ENCODE measurements at regions not wholly inside any gene's neighbourhood (a gene's known extent, or its start where the extent isn't known, plus 50 kb on each side); places are given as distances from the start of the nearest gene placed in this dataset.
A peak's percentile ranks its signal among the peaks of the same experiment; 100 is the strongest.
"Not testable (repeated sequence)": the region's sequence is repeated elsewhere in the genome, so short reads cannot be mapped to it uniquely, and the experiment has no call there.

DNA sequence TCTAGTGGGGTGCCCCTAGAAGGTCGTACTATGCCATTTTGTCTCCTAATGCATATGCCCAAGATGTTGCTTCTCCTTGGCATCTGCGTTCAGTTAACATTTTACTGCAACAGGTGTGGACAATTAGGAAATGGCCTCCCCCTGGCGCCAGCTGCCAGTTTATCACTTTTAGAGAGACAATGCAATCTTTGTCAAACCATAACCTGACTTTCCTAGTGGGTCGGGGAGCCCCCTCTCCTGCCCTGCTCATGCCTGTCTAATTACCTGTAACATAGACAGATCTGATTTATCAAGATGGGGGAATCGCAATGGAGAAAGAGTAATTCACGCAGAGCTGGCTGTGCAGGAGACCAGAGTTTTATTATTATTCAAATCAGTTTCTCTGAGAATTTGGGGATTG lies 353.7 kb upstream of the SGO1 start:
- no peak for DNase-seq

DNA sequence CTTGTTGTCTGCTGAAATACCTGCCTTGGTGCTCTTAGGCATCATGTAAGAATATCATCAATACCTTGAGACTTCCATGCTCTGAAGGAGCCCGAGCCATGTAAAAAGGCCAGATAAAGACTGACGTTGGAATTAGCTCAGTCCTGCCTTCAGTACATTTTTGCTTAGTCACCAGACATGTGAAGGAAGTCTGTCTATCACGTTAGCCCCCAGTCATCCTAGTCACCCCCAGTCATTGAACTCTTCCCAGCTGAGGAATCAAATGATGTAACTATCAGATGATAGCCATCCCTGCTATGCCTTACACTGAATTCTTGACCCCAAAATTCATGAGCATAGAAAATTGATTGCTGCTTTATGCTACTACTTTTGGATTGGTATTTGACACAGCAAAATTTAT lies 351.2 kb upstream of the SGO1 start:
- DNase-seq = no peak

DNA sequence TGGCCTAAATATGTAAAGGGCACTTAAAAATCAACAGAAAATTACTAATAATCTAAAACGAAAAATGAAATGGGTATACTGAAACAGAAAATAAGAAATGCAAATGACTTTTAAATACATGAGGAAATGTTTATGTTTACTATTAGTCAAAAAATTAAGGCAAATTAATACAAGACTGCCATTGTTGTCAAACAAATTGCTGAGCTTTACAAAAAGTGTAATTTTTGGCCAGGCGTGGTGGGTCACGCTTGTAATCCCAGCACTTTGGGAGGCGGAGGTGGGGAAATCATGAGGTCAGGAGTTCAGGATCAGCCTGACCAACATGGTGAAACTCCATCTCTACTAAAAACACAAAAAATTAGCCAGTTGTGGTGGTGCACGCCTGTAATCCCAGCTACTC lies 343.9 kb upstream of the SGO1 start:
- DNase-seq = no peak

DNA sequence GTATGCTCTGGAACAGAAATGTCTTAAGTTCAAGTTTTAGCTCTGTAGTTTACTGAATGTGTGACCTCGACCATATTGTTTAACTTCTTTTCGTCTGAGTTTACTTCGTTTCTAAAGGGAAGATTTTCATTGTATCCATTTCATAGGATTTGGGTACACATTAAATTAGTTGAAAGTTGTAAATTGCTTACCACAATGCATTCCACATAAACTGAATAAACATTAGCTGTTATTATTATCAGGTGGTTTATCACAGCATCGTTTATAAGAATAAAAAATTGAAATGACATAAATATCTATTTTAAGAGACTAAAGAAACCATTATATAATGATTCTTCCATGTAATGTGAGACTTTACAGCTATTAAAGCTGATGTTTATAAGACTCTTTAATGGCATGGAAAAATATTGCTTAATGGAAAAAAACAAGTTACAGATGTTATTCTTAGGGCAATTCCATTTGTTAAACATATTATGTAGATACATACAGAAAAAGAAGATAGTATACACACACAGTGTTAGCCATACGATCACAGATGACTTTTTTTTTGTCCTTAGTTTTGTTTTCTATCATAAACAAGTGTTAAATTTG lies 342.3 kb upstream of the SGO1 start:
- no peak for DNase-seq

DNA sequence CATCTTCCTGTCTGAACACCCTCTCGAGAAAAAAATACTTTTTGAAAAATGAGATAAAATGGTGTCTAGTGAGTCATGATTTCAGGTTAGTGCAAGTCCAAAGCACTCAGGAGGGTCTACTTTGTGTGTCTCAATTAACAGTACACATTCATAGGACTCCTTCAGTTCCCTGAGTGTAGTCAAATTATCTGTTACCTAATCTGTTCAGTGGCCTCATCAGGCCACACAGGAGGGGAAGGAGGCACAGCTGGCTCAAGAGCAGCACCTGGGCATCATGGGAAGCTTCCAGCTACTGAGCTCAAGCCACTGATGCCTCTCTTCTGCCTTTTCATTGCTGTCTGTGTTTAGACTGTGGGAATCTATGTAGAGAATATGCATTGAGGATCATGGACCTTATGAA lies 341.4 kb upstream of the SGO1 start:
- no peak for DNase-seq

DNA sequence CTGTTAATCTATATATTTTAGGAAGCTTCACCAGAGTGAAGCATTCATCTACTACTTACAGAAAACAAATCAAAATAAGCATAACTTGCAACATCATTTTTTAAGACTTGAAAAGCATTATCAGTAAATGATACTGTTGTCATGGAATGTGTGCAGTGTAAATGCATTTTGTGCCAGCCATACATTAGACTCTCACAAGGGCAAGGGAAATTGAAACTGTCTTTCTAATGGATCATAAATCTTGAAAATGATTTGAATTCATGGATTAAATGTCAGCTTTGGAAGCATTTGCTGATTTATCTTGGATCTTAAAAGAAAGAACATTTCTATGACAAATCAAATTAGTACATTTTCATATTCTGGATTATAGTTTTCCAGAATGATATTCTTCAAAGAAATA lies 338.3 kb upstream of the SGO1 start:
- DNase-seq = no peak

DNA sequence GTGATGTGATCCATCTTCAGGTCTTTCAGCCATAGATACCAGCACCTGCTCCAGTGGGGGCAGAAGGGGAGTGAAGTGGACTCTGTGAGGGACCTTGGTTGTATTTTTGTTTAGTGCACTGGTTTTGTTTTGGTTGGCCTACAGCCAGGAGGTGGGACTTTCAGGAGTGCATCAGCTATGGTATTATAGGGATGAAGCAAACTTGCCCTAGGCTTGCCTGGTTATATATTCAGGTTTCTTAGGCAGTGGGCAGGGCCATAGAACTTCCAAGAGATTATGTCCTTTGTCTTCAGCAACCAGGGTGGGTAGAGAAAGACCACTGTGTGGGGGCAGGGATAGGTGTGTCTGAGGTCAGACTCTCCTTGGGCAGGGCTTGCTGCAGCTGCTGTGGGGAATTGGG lies 337.3 kb upstream of the SGO1 start:
- DNase-seq = no peak

DNA sequence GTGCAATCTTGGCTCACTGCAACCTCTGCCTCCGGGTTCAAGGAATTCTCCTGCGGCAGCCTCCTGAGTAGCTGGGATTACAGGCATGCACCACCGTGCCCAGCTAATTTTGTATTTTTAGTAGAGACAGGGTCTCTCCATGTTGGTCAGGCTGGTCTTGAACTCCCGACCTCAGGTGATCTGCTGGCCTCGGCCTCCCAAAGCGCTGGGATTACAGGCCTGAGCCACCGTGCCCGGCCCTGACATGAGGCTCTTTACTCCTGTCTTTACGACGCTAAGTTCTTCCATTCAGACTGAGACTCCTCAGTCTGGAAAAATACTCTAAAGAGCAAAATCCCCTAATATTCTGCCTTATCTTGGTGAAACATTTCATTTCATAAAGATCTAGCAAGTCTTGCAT lies 331.3 kb upstream of the SGO1 start:
- DNase-seq = not testable (repeated sequence)

DNA sequence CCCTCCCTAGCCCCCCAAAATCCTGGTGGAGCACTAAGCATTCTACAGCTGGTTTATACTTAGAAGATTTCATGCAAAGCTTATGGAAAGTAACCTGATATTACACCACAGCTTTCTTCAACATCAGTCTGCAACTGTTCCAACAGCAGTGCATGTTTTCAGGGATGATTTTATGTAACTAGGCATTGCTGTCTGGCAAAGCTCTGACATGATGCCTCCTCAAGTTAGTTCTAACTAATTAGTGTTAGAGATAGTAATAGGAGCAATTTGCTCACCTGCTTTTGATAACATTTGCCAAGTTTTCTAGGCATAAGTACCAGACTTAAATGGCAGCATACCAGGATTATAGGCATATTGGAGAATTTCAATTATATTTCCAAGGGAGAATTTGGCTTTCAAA lies 330.3 kb upstream of the SGO1 start:
- no peak for DNase-seq

DNA sequence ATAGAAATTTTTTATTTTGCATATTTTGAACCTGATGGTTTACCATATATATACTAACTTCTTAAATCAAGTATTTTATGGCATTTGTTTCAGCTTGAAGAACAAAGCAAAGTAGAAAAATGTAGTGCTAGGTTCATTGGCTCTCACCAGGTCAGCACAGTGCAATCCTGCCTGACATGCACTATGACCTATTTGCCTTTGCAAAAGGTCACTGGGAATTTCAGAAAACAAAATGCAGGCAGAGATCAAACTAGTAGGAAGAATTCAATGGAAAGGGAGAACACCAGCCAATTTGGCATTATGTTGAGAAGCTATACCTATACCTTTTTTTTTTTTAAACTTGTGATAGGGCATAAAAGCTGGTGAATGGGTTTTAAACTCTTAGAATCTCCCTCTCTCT lies 329.8 kb upstream of the SGO1 start:
- no peak for DNase-seq

DNA sequence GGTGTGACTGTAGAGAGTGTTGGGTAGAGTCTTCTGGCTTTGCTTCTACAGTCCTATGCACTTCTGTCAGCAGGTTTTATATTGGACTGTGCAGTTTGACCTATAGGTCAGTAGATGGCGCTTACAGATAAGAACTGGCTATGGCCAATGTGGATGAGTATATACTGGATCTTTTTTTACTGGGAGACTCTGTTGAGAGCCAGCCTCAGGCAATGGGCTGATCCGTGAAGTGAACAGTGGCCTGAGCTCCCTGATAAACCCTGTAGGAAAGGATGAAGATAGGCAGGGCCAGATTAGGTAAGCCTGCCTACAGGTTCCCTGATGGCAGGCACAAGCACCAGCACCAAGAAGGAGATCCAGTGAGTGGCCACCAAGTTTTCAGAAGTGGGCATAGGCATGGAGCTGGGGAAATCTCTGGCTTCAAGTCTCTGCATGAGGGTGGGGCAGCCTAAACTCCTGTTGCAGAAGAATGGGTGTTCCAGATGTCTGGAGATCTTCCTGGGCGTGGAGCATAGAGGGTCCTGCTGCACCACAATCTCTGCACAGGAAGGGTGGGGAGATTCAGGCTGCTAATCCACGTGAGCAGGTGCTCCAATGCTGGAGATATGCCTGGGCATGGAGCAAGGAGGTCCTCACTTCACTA lies 326.0 kb upstream of the SGO1 start:
- DNase-seq = peak; percentile 38 to 63

DNA sequence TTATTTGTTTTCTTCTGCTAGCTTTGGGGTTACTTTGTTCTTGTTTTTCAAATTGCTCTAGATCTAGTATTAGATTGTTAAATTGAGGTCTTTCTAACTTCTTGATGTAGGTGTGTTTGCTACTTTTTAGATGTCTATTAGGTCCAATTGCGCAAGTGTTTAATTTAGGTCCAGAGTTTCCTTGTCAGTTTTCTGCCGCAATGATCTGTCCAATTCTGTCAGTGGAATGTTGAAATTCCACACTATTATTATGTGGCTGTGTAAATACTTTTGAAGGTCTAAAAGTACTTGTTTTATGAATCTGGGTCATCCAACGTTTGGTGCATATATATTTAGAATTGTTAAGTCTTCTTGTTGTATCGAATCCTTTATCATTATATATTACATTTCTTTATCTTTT lies 324.4 kb upstream of the SGO1 start:
- no peak for DNase-seq

DNA sequence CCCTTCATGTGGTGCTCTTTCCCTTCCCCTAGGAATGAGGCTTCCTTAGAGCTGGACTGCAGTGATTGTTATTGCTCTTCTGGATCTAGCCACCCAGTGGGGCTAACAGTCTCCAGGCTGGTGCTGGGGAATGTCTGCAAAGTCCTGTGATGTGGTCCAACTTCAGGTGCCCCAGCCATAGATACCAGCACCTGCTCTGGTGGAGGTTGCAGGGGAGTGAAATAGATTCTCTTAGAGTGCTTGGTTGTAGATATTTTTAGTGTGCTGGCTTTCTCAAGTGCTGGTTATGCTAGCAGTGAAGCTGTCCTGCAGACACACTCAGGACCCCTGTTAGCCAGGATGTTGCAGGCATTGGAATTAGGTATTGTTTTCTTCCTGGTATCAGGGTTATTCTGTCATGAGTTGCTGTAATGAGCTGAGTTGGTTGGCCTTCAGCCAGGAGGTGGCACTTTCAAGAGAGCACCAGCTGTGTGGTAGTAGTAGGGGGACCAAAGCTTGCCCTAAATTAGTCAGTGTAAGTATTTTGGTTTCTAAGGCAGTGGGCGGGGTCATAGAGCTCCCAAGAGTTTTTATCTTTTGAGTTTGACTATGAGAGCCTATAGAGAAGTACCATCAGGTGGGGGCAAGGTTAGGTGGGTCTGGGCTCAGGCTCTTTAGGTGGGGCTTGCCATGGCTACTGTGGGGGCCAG lies 317.5 kb upstream of the SGO1 start:
- DNase-seq = no peak

DNA sequence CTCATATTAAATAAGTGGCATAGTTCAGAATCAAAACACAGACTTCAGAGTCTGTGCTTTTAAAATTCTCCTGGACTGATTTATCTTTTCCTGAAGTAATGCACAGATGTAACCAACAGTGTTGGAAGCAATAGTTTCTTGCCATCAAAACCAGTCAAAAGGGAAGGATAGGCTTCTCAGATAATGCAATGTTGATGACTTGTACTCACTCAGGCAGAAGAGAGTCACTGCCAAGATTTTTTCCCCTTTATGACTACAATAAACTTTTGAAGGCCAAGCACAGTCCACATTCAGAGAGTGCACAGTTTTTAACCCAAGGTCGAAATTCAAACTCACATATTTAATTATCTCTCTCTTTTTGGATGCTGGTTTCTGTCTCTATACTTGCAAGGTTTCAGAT lies 305.0 kb upstream of the SGO1 start:
- DNase-seq = no peak

DNA sequence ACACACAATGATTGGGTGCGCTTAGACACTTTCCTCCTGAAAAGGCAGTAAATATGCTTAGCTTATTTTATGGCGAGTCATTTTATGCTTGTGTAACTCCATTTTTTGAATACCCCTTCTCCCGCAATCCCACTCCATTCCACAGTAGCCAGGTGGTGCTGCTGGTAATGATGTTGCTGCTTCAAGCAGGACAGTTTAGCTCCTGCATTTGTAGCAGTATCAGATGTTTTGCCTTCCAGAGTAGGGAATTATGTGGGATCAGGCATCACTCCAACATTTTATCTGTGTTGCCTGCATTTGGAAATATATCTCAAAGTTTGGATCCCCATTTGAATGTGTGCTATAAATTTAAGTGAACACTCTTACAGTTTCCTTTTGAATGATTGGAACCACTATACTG lies 302.1 kb upstream of the SGO1 start:
- no peak for DNase-seq

DNA sequence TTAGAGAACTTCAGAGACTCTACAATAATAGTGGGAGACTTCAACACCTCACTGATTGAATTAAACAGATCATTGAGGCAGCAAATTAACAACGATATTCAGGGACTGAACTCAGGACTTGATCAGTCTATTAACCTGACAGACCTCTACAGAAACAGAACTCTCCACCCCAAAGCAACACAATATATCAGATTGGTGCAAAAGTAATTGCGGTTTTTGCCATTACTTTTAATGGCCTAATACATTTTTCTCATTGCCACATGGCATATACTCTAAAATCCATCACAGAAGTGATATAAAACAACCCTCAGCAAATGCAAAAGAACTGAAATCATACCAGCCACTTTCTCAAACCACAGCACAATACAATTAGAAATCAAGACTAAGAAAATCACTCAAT lies 298.1 kb upstream of the SGO1 start:
- no peak for DNase-seq

DNA sequence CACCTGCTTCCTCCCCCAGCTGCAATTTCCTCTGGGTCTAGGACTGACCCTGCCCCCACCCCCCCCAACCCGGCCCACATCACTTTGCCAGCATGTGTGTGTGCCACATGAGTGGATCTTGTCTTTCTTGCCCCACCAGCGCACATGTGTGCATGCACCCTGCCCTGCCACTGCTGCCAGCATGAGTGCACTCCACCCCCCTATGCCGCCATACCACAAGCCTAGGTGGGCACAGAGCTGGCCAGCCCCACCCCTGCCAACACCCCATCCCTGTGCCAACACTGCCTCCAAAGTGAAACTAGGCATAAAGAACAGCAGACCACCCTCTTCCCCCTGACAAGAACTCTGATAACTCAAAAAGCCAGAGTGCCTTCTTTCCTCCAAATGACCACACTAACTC lies 296.3 kb upstream of the SGO1 start:
- DNase-seq = no peak

DNA sequence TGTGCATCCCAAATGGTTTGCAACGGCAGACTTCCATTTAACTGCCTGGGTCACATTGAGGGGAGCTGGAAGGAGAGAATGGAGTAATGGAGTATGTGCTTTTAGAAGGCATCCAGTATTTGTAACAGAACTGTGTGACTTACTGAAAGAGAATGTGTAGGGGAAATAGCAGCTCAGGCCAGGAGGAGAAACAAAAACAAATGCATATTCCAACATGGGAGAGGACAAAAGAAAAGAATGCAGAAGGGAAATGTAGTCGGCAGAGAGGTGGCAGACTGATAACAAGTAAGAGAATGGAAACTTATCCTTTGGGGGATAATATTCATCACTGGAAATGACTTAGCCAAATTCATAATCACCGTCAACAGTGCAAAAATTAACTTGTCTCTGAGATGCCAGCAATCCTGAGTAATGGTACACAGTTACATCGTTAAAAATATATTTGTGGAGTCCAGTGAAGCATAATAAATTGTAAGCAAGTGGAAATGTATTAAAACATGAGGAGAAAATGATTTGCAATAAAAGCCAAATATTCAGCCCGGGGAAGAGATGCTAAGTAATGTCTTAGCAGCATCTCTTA lies 294.9 kb upstream of the SGO1 start:
- no peak for DNase-seq

DNA sequence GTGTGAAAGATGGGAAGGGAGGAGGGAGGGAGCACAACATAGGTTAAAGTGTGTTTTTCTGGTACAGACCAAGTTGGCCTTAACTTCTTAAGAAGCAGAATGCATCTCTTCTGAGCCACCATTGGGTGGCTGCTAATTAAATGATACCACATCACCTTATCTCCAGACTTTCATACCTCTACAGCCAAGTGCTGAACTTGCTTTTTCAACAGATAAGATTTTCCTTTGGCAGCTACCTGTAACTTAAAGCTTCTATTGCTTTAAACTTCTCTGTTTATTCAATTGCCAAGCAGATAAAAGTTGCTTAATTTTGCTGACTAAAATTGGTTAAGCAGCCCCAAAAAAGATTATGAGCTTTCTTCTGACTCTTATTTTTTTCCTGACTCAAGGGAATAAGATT lies 292.4 kb upstream of the SGO1 start:
- DNase-seq = no peak

DNA sequence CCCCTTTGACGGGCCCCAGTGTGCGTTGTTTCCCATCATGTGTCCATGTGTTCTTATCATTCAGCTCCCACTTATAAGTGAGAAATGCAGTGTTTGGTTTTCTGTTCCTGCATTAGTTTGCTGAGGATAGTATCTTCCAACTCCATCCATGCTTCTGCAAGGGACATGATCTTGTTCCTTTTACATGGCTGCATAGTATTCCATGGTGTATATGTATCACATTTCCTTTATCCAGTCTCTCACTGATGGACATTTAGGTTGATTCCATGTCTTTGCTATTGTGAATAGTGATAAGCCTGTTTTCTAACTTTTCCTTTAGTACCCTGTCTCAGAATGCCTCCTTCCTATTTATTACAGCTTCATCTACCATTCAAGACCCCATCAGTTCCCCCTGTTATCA lies 278.2 kb upstream of the SGO1 start:
- not testable (repeated sequence) for DNase-seq

DNA sequence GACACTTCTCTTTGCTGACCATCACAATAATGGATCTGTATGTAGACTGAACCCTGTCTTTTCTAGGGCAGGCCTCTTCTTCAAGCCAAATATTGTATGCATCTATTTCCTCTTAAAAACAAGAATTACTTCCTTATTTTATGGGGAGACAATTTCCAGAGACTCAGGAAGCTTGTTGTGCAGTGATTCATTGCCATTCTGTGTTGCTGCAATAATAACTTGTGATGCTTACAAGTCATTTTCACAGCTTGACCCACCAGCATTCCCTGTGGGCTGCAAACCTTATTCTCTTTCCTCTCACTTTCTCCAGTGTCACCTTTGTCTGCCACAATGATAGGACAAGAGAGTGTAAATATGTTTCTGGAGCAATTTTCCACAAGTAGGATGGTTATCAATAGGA lies 276.7 kb upstream of the SGO1 start:
- DNase-seq = no peak

DNA sequence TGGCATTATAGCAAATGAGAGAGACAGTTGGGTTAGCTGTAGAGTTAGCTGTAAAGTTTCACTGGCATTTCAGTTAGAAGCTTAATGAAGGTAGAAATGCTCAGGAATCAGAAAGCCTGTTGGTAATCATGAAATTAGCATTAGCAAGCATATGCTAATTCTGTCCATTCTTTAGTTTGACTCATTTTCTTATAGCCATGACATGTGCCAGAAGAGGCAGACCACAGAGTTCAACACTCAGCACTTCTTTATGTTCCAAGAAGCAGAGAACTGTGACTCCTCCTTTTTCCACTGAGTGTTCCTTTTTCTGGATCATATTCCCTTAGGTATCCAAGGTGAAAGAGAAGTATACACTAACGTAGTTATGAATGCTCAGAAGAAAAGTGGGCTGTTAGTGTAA lies 276.2 kb upstream of the SGO1 start:
- DNase-seq = no peak

DNA sequence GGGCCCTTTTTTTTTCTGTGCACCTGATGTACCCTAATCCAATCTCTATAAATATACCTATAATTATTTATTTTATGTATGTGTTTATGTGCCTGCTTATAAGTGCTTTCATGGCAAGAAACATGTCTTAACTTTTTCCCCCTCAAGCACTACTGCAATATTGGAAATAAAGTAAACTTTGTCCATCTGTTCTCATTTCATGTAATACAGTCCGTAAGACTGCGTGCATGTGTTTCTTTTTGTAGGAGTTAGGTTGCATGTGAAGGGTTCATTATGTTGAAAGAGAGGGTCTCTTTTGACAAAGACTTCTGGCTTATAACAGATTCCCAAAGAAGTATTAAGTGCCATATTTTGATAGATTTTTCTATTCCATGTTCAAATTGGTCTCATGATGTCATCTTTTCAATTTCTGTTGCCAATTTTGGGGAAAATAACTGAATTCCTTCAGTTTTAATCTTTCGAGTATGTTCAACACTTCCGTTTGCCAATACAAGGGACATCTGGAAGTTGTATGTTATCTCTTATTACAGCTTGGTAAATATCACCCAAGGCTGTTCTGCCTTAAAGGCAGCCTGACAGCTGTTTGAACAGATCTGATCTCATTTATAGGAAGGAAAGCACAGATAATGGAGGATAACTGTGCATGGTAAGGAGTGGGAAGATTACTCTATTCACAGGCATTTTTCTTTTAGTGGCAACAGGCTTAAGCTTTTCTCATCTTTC lies 273.1 kb upstream of the SGO1 start:
- DNase-seq = no peak

DNA sequence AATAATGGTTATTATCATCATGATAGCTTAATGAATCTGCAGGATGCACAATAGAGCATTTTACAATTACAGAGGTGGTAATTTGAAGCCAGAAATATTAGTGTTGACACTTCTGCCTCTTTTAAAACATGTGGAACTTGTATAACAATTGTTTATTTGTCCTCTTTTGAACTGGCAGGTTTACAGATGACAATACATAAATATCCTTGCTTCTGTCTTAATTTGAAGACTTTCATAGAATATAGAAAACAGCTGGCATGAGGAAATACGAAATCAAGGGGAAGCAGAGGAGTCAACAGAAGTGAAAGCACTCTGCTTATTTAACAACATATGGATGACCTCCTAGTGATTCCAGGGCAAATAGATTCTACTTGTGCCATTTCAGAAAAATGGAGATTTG lies 270.5 kb upstream of the SGO1 start:
- no peak for DNase-seq
